ENCODE measurements at regions not wholly inside any gene's neighbourhood (a gene's known extent, or its start where the extent isn't known, plus 50 kb on each side); places are given as distances from the start of the nearest gene placed in this dataset.

- DNase-seq (ENCODE audit: low read depth): no peak
These were observed 378.1 kb upstream of the CDH11 start for GRCh38 chr16:65500007-65500406.

GRCh38 chr16:65499566-65499965, 377.7 kb upstream of the CDH11 start:
- DNase-seq (ENCODE audit: low read depth): no peak

GRCh38 chr16:65497571-65497970, 375.7 kb upstream of the CDH11 start:
- DNase-seq (ENCODE audit: low read depth): no peak

DNA sequence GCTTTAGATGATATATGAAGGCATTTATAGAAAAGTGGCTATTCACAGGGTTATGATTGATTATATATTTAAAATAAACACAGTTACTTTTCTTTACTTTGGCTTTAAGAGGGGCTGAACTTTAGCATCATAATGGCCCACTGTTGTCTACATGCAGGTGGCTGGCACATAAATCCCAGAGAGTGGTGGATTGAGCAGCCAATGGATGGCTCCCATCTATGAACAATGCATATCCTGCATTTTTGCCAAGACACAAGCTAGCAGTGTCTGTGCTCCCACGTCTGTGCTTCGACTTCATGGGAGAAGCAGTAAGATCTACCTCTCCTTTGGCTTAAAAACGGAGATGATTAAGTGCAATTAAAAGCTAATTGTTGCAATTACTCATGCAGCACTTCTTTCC, 373.2 kb upstream of the CDH11 start:
- no peak for DNase-seq (ENCODE audit: low read depth)

DNA sequence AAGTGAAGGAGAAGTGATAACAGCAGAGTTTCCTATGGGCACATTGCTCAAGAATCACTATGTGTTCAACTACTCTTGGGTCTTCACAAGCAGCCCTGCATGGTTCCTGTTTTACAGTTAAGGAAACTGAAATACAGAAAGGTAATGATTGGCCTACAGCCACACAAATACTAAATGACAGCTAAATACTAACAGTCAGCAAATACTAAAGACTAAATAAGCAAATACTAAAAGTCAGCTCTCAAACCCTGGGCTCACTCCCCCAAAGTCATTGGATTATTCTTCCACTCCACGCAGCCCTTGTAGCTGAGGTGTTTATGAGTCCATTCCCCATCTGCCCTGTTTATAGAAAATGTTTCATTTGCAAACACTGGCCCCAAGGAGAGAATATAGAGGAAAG, 372.7 kb upstream of the CDH11 start:
- no peak for DNase-seq (ENCODE audit: low read depth)

DNA sequence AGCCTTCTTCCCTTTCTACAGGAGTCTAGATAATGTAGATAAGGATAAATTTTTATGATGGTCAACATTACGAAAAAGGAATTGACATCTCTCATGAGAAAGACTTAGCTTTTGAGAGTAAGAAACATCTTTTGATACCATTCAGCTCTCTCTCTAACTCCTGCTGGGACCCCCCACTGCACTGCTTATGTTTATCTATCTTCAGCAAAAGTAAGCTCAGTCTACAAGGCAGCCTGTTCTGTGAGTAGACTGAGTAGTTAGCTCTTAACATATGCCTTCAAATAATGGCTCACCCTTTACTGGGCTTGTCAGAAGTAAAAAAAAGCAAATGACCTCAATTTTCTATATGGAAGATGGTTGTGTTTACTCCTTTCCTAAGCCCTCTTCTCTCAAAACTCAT, 372.2 kb upstream of the CDH11 start:
- DNase-seq (ENCODE audit: low read depth): no peak

GRCh38 chr16:65490286-65490685, 368.4 kb upstream of the CDH11 start:
- DNase-seq (ENCODE audit: low read depth): no peak

DNA sequence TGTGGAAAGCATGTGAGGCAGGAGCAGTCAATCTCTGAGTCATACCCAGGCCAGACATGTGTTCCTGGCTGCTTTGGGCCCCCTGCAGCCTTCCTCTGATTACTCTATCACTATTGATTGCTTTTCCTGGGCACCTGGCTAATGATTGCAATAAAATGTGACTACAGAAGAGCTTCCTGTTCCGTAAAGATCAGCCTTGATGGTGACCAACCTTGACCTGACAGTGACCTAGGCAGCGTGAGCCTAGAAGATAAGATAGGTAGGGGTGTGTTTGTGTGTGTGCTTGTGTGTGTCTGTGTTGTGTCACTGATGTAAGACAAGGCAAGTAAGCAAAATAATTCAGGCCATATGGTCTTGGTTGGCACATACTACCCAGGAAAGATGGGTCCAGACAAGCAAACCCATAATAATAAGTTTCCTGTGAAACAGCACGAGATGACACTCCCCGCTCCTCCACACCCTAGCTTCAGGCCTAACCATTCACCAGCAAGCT, 367.7 kb upstream of the CDH11 start:
- DNase-seq (ENCODE audit: low read depth): no peak

GRCh38 chr16:65487231-65487630, 365.4 kb upstream of the CDH11 start:
- DNase-seq (ENCODE audit: low read depth): no peak

GRCh38 chr16:65481956-65482355, 360.1 kb upstream of the CDH11 start:
- DNase-seq (ENCODE audit: low read depth): no peak

- DNase-seq (ENCODE audit: low read depth): no peak
These were observed 358.6 kb upstream of the CDH11 start for GRCh38 chr16:65480281-65481091.

GRCh38 chr16:65476448-65476955, 354.6 kb upstream of the CDH11 start:
- DNase-seq (ENCODE audit: low read depth): no peak

DNA sequence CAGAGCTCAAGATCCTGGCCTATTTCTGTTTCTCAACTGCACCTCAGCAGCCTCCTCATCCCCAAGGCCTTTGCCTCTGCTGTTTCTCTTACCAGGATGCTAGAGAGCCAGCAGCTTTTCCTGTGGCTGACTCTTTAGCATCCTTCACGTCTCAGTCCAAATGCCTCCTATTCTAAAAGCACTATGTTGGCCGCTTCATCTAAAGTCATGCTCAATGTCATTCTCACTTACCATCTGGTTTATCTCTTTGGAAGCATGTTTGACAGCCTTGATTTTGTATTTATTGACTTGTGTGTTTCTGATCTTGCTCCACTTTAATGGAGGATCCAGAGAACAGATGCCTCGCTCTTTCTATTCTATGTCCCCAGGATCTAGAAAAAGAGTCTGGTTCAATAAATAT, 351.8 kb upstream of the CDH11 start:
- DNase-seq (ENCODE audit: low read depth): no peak

DNA sequence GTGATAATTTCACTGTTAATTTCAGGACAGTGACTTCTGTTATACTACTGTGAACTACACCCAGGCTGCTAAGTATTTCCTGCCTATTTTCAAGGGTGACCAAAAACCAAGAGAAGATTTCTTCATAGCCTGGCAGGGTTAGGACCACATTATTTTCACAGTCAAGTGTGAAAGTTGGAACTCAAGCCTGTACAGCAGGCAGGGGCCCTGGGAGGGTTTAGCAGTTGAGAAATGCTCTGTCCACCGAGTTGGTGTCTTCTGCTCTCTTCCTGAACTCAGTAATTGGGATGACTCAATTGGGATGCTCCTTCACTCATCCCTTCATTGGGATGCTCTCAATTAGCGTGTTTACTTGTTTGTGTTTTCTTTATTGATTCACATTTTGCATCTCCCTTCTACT, 347.3 kb upstream of the CDH11 start:
- no peak for DNase-seq (ENCODE audit: low read depth)

GRCh38 chr16:65468133-65468532, 346.3 kb upstream of the CDH11 start:
- DNase-seq (ENCODE audit: low read depth): no peak

DNA sequence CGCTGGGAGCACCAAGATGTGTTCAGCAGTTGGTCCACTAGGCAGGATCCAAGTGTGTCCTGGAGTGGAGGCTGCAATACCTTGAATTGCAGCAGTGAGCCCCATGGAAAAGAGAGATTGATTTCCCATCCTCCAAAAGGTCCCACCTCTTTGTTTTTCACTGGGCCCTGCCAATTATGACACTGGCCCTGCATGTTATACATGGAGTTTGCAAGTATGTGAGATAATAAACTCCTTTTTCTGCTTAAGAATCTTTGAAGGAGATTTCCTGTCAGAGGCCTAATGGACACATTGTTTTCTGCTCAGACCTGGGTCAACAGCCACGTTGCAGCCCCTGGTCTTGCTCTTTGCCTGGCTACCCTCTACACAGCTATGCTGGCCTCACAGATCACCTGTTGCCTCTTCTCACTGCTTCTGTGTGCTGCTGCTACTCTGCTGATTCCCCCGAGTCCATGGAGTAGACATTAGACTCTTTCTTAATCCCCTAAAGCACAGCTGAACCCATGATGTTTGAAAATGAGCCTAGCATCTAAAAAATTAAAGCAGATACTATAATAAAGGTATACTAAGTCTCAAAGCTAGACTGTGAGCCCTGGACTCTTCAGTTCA, 341.9 kb upstream of the CDH11 start:
- DNase-seq (ENCODE audit: low read depth): no peak

- no peak for DNase-seq (ENCODE audit: low read depth)
These were observed 335.2 kb upstream of the CDH11 start for GRCh38 chr16:65457084-65457483.

DNA sequence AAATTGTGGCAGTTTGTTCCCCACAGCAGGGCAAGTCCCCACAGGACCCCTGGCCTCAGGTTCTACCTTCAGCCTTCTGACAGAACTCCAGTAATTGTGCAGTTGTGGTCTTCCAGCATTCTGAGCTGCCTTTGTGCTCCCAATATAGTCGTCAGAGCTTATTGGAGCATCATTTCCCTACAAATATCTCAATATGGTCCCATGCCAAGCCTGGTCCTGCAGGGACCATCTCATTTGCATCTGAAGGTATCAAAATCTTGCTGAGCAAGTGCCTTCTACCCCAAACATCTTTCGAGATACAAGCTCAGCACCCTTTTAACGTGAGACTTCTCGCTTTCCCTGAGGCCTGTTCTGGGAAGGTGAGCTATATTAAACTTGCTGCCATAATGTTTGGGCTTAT, 333.9 kb upstream of the CDH11 start:
- DNase-seq (ENCODE audit: low read depth): no peak

- no peak for DNase-seq (ENCODE audit: low read depth)
These were observed 331.8 kb upstream of the CDH11 start for GRCh38 chr16:65453646-65454045.

DNA sequence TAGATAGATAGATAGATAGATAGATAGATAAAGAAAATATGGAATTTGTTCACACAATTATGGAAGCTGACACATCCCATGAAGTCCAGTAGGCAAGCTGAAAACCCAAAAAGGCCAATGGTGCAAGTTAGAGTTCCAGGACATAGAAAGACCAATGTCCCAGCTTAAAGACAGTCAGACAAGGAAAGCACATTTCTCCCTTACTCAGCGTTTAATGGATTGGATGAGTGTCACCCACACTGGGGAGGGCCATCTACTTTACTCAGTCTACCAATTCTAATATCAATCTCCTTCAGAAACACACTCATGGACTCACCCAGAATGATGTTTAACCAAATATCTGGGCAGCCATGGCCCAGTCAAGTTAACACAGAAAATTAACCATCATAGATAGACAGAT, 327.7 kb upstream of the CDH11 start:
- no peak for DNase-seq (ENCODE audit: low read depth)

GRCh38 chr16:65446427-65446826, 324.6 kb upstream of the CDH11 start:
- no peak for DNase-seq (ENCODE audit: low read depth)

DNA sequence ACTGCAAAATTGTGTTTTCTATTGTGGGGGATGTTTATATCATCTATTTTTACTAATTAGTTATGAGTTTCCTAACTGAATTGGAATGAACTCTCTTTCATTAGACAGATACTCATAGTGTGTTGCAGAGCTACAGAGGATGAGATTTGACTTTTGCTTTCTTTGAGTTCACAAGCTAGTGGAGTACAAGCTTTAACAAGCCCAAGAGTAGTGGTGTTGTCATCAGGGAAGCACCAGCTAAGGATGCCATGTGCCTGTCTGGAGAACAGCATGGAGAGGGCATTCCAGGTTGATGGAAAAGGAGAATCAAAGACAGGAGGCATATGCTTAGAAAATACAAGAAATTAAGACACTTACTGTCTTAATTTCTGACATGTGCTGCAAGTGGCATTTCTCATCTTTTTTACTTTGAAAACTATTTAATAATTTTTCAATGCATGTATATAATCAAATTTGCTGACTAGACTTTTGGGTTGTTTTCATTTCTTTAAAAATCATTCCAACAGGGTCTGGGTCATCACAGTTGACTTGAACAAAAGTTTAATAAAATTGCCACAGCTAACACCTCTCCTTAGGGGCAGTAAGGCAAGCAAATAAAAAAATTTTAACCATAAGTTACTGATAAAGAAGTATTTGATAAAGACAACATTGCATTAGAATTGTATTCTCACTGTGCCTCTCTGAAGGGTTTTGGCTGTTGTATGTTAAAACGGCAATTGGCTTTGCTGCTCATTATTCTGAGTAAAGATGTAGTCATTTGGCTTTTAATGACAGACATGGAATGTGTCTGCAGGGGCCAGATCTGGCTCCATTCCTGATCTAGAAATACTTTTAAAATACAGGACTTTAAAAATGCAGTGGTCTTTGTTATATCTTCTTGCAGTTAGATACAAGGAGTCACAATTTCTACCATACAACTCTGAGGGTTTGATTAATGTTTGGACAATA, 323.7 kb upstream of the CDH11 start:
- DNase-seq (ENCODE audit: low read depth): no peak
